ENCODE measurements at regions not wholly inside any gene's neighbourhood (a gene's known extent, or its start where the extent isn't known, plus 50 kb on each side); places are given as distances from the start of the nearest gene placed in this dataset.

GRCh38 chr18:68466672-68467071, 248.2 kb downstream of the TMX3 start:
- DNase-seq: no peak

- no peak for DNase-seq
Observed at GRCh38 chr18:68462766-68463165, 252.1 kb downstream of the TMX3 start.

GRCh38 chr18:68462148-68462547, 252.8 kb downstream of the TMX3 start:
- DNase-seq: no peak

GRCh38 chr18:68461481-68462018, 253.4 kb downstream of the TMX3 start:
- DNase-seq: no peak

- no peak for DNase-seq
Observed at GRCh38 chr18:68459968-68460367, 254.9 kb downstream of the TMX3 start.

- no peak for DNase-seq
Observed at GRCh38 chr18:68456985-68457384, 257.9 kb downstream of the TMX3 start.

- no peak for DNase-seq
Observed at GRCh38 chr18:68455229-68455603, 259.7 kb downstream of the TMX3 start.

- no peak for DNase-seq
Observed at GRCh38 chr18:68454511-68455228, 260.2 kb downstream of the TMX3 start.

GRCh38 chr18:68449292-68449691, 265.6 kb downstream of the TMX3 start:
- no peak for DNase-seq

- DNase-seq: no peak
Observed at GRCh38 chr18:68448736-68449135, 266.2 kb downstream of the TMX3 start.

GRCh38 chr18:68447286-68447685, 267.6 kb downstream of the TMX3 start:
- no peak for DNase-seq

- no peak for DNase-seq
Observed at GRCh38 chr18:68445668-68446426, 269.1 kb downstream of the TMX3 start.

GRCh38 chr18:68445136-68445535, 269.8 kb downstream of the TMX3 start:
- DNase-seq: no peak

- DNase-seq: no peak
Observed at GRCh38 chr18:68441241-68441640, 273.7 kb downstream of the TMX3 start.

- no peak for DNase-seq
Observed at GRCh38 chr18:68440433-68440832, 274.5 kb downstream of the TMX3 start.

- DNase-seq: no peak
Observed at GRCh38 chr18:68439642-68440041, 275.3 kb downstream of the TMX3 start.

GRCh38 chr18:68438983-68439382, 275.9 kb downstream of the TMX3 start:
- peak; percentile 22 for DNase-seq

- no peak for DNase-seq
Observed at GRCh38 chr18:68438536-68438935, 276.4 kb downstream of the TMX3 start.

- no peak for DNase-seq
Observed at GRCh38 chr18:68436485-68436884, 278.4 kb downstream of the TMX3 start.

- DNase-seq: no peak
Observed at GRCh38 chr18:68435581-68435980, 279.3 kb downstream of the TMX3 start.

GRCh38 chr18:68431922-68432198, 283.0 kb downstream of the TMX3 start:
- no peak for DNase-seq

GRCh38 chr18:68431111-68431921, 283.6 kb downstream of the TMX3 start:
- no peak for DNase-seq

- DNase-seq: no peak
Observed at GRCh38 chr18:68429841-68430240, 285.1 kb downstream of the TMX3 start.

All from skin of body (tissue), 1 donor.